Panc1 (cell line): ENCODE measurements at regions not wholly inside any gene's neighbourhood (a gene's known extent, or its start where the extent isn't known, plus 50 kb on each side); places are given as distances from the start of the nearest gene placed in this dataset.

ENCODE experiments used
- ATAC-seq: fragments of 200-7000 bp; cut with Tn5 transposase; 2 replicates; pipeline ENCODE4 v1.9.1; 2020; ENCODE audit warnings: mild to moderate bottlenecking, moderate library complexity
- BruUV-seq: library from RNA; stranded (reverse); fragments of 400-500 nt; replicated peaks from 2 replicates; lab custom pipeline; 2021; lab: Mats Ljungman, UMichigan
- CTCF ChIA-PET: fragments of 300-600 bp; sonication (Branson Sonifier 250); formaldehyde crosslinking; loops from one replicate; lab custom pipeline; 2022; ENCODE audit warnings: antibody characterized with exemption; lab: Charles Lee
- POLR2A ChIA-PET: fragments of 300-600 bp; sonication (Branson Sonifier 250); formaldehyde crosslinking; loops from one replicate; lab custom pipeline; 2022; ENCODE audit warnings: antibody characterized with exemption; lab: Charles Lee
- DNase-seq: peaks from one replicate; pipeline ENCODE4 v3.0.0-alpha.2; 2010; ENCODE audit warnings: low read depth, low spot score
- H3K27ac ChIP-seq: 2 replicates; pipeline ENCODE4 v1.5.1; 2011; ENCODE audit warnings: mild to moderate bottlenecking, low read length, inconsistent platforms
- H3K27me3 ChIP-seq: fragments of 200-500 bp; sonication (Bioruptor generic); 2 replicates; pipeline ENCODE4 v1.6.0; 2014; ENCODE audit warnings: low read length, inconsistent platforms; ENCODE audit not compliant: control insufficient read depth, insufficient read depth
- H3K36me3 ChIP-seq: fragments of 200-500 bp; sonication (Bioruptor generic); 2 replicates; pipeline ENCODE4 v1.5.1; 2014; ENCODE audit warnings: inconsistent platforms, mild to moderate bottlenecking, low read length, moderate library complexity; ENCODE audit not compliant: control insufficient read depth, insufficient read depth
- H3K4me1 ChIP-seq: 2 replicates; pipeline ENCODE4 v1.5.1; 2011; ENCODE audit warnings: inconsistent platforms, mild to moderate bottlenecking, low read length, moderate library complexity; ENCODE audit not compliant: control insufficient read depth, insufficient read depth
- H3K4me3 ChIP-seq, 2 experiments: 2 replicates each; pipeline ENCODE4 v1.5.1; 2011 to 2012; ENCODE audit warnings: low read depth in 2 of 2, low read length in 2 of 2, mild to moderate bottlenecking in 2 of 2, inconsistent platforms in 1 of 2, moderate library complexity in 1 of 2
- H3K9me3 ChIP-seq: fragments of 200-500 bp; sonication (Bioruptor generic); 2 replicates; pipeline ENCODE4 v1.5.1; 2014; ENCODE audit warnings: low read depth, mild to moderate bottlenecking, inconsistent platforms, low read length, moderate library complexity; ENCODE audit not compliant: control insufficient read depth, insufficient read depth
- POLR2AphosphoS5 ChIP-seq: IDR thresholded peaks from 2 replicates; pipeline ENCODE4 v1.6.1; 2012; ENCODE audit warnings: mild to moderate bottlenecking, low read depth, low read length, moderate library complexity
- SIN3A ChIP-seq: IDR thresholded peaks from 2 replicates; pipeline ENCODE4 v1.6.1; 2012; ENCODE audit warnings: low read depth, mild to moderate bottlenecking, low read length, moderate library complexity, borderline replicate concordance; ENCODE audit not compliant: insufficient read depth
- TCF7L2 ChIP-seq: IDR thresholded peaks from 2 replicates; pipeline ENCODE4 v1.6.1; 2011; ENCODE audit warnings: mild to moderate bottlenecking, low read depth, low read length, inconsistent platforms
- in situ Hi-C: cut with HindIII; loops from 2 replicates; pipeline ENCODE4 v1.10.0; 2016; ENCODE audit warnings: low sequenced_read_pairs, low pct_unique_long_range_greater_than_20kb
- intact Hi-C: fragments of 100-400 bp; cut with micrococcal nuclease; formaldehyde crosslinking; loops from one replicate; pipeline ENCODE4 v1.10.0; 2022; ENCODE audit not compliant: unreplicated experiment
- TF ChIP-seq, protein P1 (sequence below), 2 experiments: IDR thresholded peaks; 2 replicates each; pipeline ENCODE4 v1.6.1; 2011 to 2012; ENCODE audit warnings: low read depth in 2 of 2, control low read depth in 1 of 2, low read length in 1 of 2, mild to moderate bottlenecking in 1 of 2, moderate library complexity in 1 of 2; ENCODE audit not compliant: insufficient read depth in 1 of 2
- TF ChIP-seq, protein P2 (sequence below): fragments of 450-650 bp; IDR thresholded peaks from 2 replicates; pipeline ENCODE4 v1.5.1; 2017; ENCODE audit warnings: mild to moderate bottlenecking

GRCh38 chr12:115824936-115825602 lies 452.4 kb downstream of the MED13L start:
- intact Hi-C loops (no loop called here), in situ Hi-C loops (no loop called here)
- ATAC-seq: no peak
- no peak for DNase-seq
- BruUV-seq: no TSS peak
- POLR2A ChIA-PET: interaction anchor here (0.5 kb wide), 1 partner anchor 14 kb away, joined by 5 read pairs; no protein-coding TSS in a partner anchor
- CTCF ChIA-PET: no interaction called here
- Histone ChIP-seq H3K4me3 (no peak overlapping the region), H3K27ac (no peak overlapping the region), H3K4me1 (no peaks in the 10 kb centered on the region), H3K9me3 (no peaks in the 10 kb centered on the region), H3K36me3 (no peaks in the 10 kb centered on the region), H3K27me3 (no peaks in the 10 kb centered on the region)
- no peak for TF ChIP-seq SIN3A
- no peak for TF ChIP-seq POLR2AphosphoS5
- TF ChIP-seq, protein P1, sequence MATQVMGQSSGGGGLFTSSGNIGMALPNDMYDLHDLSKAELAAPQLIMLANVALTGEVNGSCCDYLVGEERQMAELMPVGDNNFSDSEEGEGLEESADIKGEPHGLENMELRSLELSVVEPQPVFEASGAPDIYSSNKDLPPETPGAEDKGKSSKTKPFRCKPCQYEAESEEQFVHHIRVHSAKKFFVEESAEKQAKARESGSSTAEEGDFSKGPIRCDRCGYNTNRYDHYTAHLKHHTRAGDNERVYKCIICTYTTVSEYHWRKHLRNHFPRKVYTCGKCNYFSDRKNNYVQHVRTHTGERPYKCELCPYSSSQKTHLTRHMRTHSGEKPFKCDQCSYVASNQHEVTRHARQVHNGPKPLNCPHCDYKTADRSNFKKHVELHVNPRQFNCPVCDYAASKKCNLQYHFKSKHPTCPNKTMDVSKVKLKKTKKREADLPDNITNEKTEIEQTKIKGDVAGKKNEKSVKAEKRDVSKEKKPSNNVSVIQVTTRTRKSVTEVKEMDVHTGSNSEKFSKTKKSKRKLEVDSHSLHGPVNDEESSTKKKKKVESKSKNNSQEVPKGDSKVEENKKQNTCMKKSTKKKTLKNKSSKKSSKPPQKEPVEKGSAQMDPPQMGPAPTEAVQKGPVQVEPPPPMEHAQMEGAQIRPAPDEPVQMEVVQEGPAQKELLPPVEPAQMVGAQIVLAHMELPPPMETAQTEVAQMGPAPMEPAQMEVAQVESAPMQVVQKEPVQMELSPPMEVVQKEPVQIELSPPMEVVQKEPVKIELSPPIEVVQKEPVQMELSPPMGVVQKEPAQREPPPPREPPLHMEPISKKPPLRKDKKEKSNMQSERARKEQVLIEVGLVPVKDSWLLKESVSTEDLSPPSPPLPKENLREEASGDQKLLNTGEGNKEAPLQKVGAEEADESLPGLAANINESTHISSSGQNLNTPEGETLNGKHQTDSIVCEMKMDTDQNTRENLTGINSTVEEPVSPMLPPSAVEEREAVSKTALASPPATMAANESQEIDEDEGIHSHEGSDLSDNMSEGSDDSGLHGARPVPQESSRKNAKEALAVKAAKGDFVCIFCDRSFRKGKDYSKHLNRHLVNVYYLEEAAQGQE (IDR thresholded peaks at IDR 0.05; ENCODE audit: insufficient read depth in 1 of 2, low read depth in 2 of 2, low read length in 1 of 2): no peak
- no peak for TF ChIP-seq TCF7L2
- TF ChIP-seq, protein P2, sequence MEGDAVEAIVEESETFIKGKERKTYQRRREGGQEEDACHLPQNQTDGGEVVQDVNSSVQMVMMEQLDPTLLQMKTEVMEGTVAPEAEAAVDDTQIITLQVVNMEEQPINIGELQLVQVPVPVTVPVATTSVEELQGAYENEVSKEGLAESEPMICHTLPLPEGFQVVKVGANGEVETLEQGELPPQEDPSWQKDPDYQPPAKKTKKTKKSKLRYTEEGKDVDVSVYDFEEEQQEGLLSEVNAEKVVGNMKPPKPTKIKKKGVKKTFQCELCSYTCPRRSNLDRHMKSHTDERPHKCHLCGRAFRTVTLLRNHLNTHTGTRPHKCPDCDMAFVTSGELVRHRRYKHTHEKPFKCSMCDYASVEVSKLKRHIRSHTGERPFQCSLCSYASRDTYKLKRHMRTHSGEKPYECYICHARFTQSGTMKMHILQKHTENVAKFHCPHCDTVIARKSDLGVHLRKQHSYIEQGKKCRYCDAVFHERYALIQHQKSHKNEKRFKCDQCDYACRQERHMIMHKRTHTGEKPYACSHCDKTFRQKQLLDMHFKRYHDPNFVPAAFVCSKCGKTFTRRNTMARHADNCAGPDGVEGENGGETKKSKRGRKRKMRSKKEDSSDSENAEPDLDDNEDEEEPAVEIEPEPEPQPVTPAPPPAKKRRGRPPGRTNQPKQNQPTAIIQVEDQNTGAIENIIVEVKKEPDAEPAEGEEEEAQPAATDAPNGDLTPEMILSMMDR: no peak

- H3K4me1 ChIP-seq: no peaks in the 10 kb centered on the region
- no peak for ATAC-seq
- no peak for DNase-seq
- no peak for TF ChIP-seq POLR2AphosphoS5
- TF ChIP-seq TCF7L2: no peak
- H3K36me3 ChIP-seq: no peaks in the 10 kb centered on the region
- CTCF ChIA-PET: no interaction called here
- intact Hi-C loops: no loop called here
- POLR2A ChIA-PET: no interaction called here
- in situ Hi-C loops: no loop called here
- no peak overlapping the region for H3K4me3 ChIP-seq
- no TSS peak for BruUV-seq
- H3K27me3 ChIP-seq: no peaks in the 10 kb centered on the region
- no peak overlapping the region for H3K27ac ChIP-seq
- H3K9me3 ChIP-seq: no peaks in the 10 kb centered on the region
Observed at GRCh38 chr12:115823635-115824034, 453.9 kb downstream of the MED13L start.

- no peaks in the 10 kb centered on the region for H3K4me1 ChIP-seq
- H3K36me3 ChIP-seq: no peaks in the 10 kb centered on the region
- intact Hi-C loops: no loop called here
- no peak overlapping the region for H3K4me3 ChIP-seq
- ChIA-PET CTCF (no interaction called here), POLR2A (no interaction called here)
- no peak overlapping the region for H3K27ac ChIP-seq
- TF ChIP-seq, protein P2: no peak
- TF ChIP-seq TCF7L2: no peak
- no peak for TF ChIP-seq POLR2AphosphoS5
- TF ChIP-seq, protein P1 (IDR thresholded peaks at IDR 0.05; ENCODE audit: insufficient read depth in 1 of 2, low read depth in 2 of 2, low read length in 1 of 2): no peak
- no peak for TF ChIP-seq SIN3A
- no TSS peak for BruUV-seq
- in situ Hi-C loops: no loop called here
- no peak for DNase-seq
- H3K9me3 ChIP-seq: no peaks in the 10 kb centered on the region
- H3K27me3 ChIP-seq: peaks cover 13% of the 10 kb centered on the region
- no peak for ATAC-seq
Observed at GRCh38 chr12:115820656-115821055, 456.8 kb downstream of the MED13L start.
